BE2C (cell line): ENCODE measurements at regions not wholly inside any gene's neighbourhood (a gene's known extent, or its start where the extent isn't known, plus 50 kb on each side); places are given as distances from the start of the nearest gene placed in this dataset.
"Not testable (repeated sequence)": the region's sequence is repeated elsewhere in the genome, so short reads cannot be mapped to it uniquely, and the experiment has no call there.

Experiments
- DNase-seq: peaks from one replicate; pipeline ENCODE4 v3.0.0-alpha.2; 2020
- H3K27me3 ChIP-seq: fragments of 250-450 bp; sonication (Bioruptor Pico); 2 replicates; pipeline ENCODE4 v1.5.1; 2020; ENCODE audit warnings: mild to moderate bottlenecking
- H3K36me3 ChIP-seq: fragments of 250-450 bp; sonication (Bioruptor Pico); 2 replicates; pipeline ENCODE4 v1.5.1; 2020; ENCODE audit warnings: mild to moderate bottlenecking
- H3K4me1 ChIP-seq: fragments of 250-450 bp; sonication (Bioruptor Pico); 2 replicates; pipeline ENCODE4 v1.5.1; 2020
- H3K4me3 ChIP-seq: 2 replicates; pipeline ENCODE4 v1.5.1; 2011; ENCODE audit warnings: low read depth, low read length
- H3K9me3 ChIP-seq: fragments of 250-450 bp; sonication (Bioruptor Pico); 2 replicates; pipeline ENCODE4 v1.5.1; 2020
- TF ChIP-seq, protein P1 (sequence below): IDR thresholded peaks from 2 replicates; pipeline ENCODE4 v1.5.1; 2012; ENCODE audit warnings: mild to moderate bottlenecking, low read depth, low read length

- DNase-seq: no peak
- TF ChIP-seq, protein P1, sequence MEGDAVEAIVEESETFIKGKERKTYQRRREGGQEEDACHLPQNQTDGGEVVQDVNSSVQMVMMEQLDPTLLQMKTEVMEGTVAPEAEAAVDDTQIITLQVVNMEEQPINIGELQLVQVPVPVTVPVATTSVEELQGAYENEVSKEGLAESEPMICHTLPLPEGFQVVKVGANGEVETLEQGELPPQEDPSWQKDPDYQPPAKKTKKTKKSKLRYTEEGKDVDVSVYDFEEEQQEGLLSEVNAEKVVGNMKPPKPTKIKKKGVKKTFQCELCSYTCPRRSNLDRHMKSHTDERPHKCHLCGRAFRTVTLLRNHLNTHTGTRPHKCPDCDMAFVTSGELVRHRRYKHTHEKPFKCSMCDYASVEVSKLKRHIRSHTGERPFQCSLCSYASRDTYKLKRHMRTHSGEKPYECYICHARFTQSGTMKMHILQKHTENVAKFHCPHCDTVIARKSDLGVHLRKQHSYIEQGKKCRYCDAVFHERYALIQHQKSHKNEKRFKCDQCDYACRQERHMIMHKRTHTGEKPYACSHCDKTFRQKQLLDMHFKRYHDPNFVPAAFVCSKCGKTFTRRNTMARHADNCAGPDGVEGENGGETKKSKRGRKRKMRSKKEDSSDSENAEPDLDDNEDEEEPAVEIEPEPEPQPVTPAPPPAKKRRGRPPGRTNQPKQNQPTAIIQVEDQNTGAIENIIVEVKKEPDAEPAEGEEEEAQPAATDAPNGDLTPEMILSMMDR: no peak
These were observed 254.3 kb upstream of the ARHGEF26 start for GRCh38 chr3:153866901-153867300.

DNA sequence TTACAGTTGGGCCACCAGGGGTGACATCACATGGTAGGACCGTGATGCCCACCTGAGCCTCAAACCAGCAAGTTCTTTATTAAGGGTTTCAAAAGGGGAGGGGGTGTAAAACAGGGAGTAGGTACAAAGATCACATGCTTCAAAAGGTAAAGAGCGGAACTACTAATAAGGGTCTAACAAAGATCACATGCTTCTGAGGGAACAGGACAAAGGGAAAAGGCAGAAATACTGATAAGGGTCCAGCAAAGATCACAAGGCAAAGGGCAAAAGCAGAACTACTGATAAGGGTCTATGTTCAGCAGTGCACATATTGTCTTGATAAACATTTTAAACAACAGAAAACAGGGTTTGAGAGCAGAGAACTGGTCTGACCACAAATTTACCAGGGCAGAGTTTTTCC lies 246.8 kb upstream of the ARHGEF26 start:
- H3K27me3 ChIP-seq, H3K4me3 ChIP-seq, DNase-seq, H3K9me3 ChIP-seq, H3K36me3 ChIP-seq, H3K4me1 ChIP-seq: not testable (repeated sequence)

More at GRCh38 chr3:153866901-153867300, 254.3 kb upstream of the ARHGEF26 start:
- Histone ChIP-seq H3K36me3 (no peaks in the 10 kb centered on the region), H3K4me3 (no peak overlapping the region), H3K27me3 (no peaks in the 10 kb centered on the region), H3K9me3 (no peaks in the 10 kb centered on the region), H3K4me1 (no peaks in the 10 kb centered on the region)

DNA sequence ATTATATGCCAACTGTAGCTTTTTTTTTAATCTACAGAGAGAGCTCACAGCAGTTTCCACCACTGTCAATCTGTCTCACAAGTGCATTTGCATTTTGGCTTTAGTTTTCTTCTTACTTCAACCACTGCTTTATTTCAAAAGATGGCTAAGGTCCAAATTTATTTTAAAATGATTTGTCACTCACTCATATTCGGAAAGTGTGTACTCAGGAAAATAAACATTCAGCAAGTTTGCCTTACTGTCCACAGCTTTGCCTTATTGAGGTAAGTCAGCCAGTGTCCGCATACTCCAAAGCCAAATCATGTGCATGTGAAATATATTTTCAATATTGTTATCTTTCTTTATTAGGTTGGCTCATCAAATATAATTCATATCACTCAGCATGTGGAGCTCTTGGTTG lies 240.7 kb upstream of the ARHGEF26 start:
- DNase-seq: no peak
- no peaks in the 10 kb centered on the region for H3K9me3 ChIP-seq
- no peaks in the 10 kb centered on the region for H3K27me3 ChIP-seq
- H3K4me3 ChIP-seq: no peak overlapping the region
- no peaks in the 10 kb centered on the region for H3K4me1 ChIP-seq
- TF ChIP-seq, protein P1: no peak
- no peaks in the 10 kb centered on the region for H3K36me3 ChIP-seq

- TF ChIP-seq, protein P1: no peak
- Histone ChIP-seq H3K4me1 (no peaks in the 10 kb centered on the region), H3K27me3 (no peaks in the 10 kb centered on the region), H3K4me3 (no peak overlapping the region), H3K9me3 (no peaks in the 10 kb centered on the region), H3K36me3 (no peaks in the 10 kb centered on the region)
- DNase-seq: no peak
These were observed 240.0 kb upstream of the ARHGEF26 start for GRCh38 chr3:153881201-153881600.

GRCh38 chr3:153885359-153885758 lies 235.8 kb upstream of the ARHGEF26 start:
- DNase-seq: no peak
- H3K9me3 ChIP-seq: no peaks in the 10 kb centered on the region
- H3K36me3 ChIP-seq: no peaks in the 10 kb centered on the region
- H3K4me1 ChIP-seq: no peaks in the 10 kb centered on the region
- H3K4me3 ChIP-seq: no peak overlapping the region
- no peaks in the 10 kb centered on the region for H3K27me3 ChIP-seq
- TF ChIP-seq, protein P1: no peak

DNA sequence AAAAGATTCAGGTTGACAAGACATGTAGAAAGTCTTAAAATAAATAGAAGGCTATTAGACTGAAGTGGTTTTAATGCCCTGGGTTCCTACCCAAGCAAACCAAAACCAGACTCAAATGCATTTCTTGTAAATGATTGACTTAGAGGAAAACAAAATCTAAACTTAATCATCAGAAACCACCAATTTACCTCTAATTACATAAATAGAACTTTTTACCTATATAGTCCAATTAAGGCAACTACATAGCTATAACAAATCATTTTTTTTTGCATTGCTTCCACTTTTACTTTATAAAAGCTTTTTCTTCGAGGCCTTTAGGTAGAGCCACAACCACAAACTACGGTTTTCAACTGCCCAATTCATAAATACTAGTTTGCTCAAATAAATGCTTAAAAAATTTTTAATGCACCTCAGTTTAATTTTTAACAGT lies 231.3 kb upstream of the ARHGEF26 start:
- no peak for DNase-seq
- TF ChIP-seq, protein P1: no peak

GRCh38 chr3:153892126-153892525 lies 229.1 kb upstream of the ARHGEF26 start:
- Histone ChIP-seq H3K4me1 (no peaks in the 10 kb centered on the region), H3K4me3 (no peak overlapping the region), H3K27me3 (no peaks in the 10 kb centered on the region), H3K9me3 (no peaks in the 10 kb centered on the region), H3K36me3 (no peaks in the 10 kb centered on the region)
- DNase-seq: no peak
- TF ChIP-seq, protein P1: no peak

More for the DNA sequence above, 231.3 kb upstream of the ARHGEF26 start:
- no peaks in the 10 kb centered on the region for H3K27me3 ChIP-seq
- H3K9me3 ChIP-seq: no peaks in the 10 kb centered on the region
- H3K36me3 ChIP-seq: no peaks in the 10 kb centered on the region
- no peaks in the 10 kb centered on the region for H3K4me1 ChIP-seq
- H3K4me3 ChIP-seq: no peak overlapping the region
